ENCODE measurements at regions not wholly inside any gene's neighbourhood (a gene's known extent, or its start where the extent isn't known, plus 50 kb on each side); places are given as distances from the start of the nearest gene placed in this dataset.

DNA sequence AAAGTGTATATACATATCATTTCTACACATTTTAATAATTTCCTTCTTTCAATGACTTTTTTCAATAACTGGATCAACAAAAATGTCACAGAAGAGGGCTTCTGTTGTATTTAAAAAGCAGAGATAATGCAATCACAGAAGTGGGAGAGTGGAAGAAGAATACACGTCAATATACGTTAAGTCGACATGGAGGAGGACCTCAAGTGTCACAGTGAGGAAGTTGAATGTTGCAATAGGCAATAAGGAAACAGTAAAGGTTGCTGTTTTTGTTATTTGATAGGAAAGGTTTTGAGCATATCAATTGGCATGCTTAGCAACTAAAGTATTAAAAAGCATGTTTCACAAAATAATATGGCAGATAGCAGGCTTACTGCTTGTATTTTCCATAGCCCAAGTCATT lies 184.0 kb upstream of the NR4A3 start:
- Histone ChIP-seq H3K27ac (no peak overlapping the region), H3K79me2 (ENCODE audit: insufficient read depth, low read depth) (no peaks in the 10 kb centered on the region), H2AFZ (ENCODE audit: low read depth) (no peak overlapping the region), H4K20me1 (ENCODE audit: insufficient read depth) (no peaks in the 10 kb centered on the region), H3K36me3 (ENCODE audit: insufficient read depth) (no peaks in the 10 kb centered on the region), H3K4me3 (IDR thresholded peaks at IDR 0.05; ENCODE audit: insufficient read depth, low read depth, low read length) (no peak overlapping the region), H3K27me3 (ENCODE audit: insufficient read depth, low read depth) (no peaks in the 10 kb centered on the region), H3K9ac (no peak overlapping the region), H3K4me1 (ENCODE audit: low read depth, poor library complexity, severe bottlenecking) (no peaks in the 10 kb centered on the region), H3K4me2 (no peak overlapping the region)
- TF ChIP-seq, protein P1, sequence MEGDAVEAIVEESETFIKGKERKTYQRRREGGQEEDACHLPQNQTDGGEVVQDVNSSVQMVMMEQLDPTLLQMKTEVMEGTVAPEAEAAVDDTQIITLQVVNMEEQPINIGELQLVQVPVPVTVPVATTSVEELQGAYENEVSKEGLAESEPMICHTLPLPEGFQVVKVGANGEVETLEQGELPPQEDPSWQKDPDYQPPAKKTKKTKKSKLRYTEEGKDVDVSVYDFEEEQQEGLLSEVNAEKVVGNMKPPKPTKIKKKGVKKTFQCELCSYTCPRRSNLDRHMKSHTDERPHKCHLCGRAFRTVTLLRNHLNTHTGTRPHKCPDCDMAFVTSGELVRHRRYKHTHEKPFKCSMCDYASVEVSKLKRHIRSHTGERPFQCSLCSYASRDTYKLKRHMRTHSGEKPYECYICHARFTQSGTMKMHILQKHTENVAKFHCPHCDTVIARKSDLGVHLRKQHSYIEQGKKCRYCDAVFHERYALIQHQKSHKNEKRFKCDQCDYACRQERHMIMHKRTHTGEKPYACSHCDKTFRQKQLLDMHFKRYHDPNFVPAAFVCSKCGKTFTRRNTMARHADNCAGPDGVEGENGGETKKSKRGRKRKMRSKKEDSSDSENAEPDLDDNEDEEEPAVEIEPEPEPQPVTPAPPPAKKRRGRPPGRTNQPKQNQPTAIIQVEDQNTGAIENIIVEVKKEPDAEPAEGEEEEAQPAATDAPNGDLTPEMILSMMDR (conservative IDR thresholded peaks at IDR 0.05; ENCODE audit: low read depth, low read length) = no peak

DNA sequence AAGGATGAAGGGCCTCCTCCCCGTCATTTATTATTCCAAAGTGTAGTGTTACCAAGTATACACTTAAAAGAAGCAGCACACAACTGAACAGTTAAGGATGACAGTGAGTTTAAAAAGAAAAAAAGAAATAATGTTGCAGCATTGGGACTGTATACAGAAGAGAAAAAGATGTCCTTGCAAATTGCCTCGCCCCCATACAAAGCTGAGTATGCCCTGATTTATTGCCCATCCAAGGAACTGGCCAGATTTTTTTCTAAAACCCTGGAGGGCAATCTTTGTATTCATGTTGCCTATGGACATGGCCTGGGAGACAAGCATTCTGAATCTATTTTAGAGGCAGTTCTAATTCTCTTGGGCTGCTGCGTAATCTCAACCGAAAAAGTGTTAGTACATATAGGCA lies 182.7 kb upstream of the NR4A3 start:
- H3K79me2 ChIP-seq (ENCODE audit: insufficient read depth, low read depth) = no peaks in the 10 kb centered on the region
- no peaks in the 10 kb centered on the region for H4K20me1 ChIP-seq (ENCODE audit: insufficient read depth)
- H3K4me3 ChIP-seq (IDR thresholded peaks at IDR 0.05; ENCODE audit: insufficient read depth, low read depth, low read length) = no peak overlapping the region
- H2AFZ ChIP-seq (ENCODE audit: low read depth) = no peak overlapping the region
- no peak overlapping the region for H3K4me2 ChIP-seq
- no peaks in the 10 kb centered on the region for H3K27me3 ChIP-seq (ENCODE audit: insufficient read depth, low read depth)
- TF ChIP-seq, protein P1 (conservative IDR thresholded peaks at IDR 0.05; ENCODE audit: low read depth, low read length) = no peak
- H3K27ac ChIP-seq = no peak overlapping the region
- no peaks in the 10 kb centered on the region for H3K36me3 ChIP-seq (ENCODE audit: insufficient read depth)
- no peak overlapping the region for H3K9ac ChIP-seq
- no peaks in the 10 kb centered on the region for H3K4me1 ChIP-seq (ENCODE audit: low read depth, poor library complexity, severe bottlenecking)

DNA sequence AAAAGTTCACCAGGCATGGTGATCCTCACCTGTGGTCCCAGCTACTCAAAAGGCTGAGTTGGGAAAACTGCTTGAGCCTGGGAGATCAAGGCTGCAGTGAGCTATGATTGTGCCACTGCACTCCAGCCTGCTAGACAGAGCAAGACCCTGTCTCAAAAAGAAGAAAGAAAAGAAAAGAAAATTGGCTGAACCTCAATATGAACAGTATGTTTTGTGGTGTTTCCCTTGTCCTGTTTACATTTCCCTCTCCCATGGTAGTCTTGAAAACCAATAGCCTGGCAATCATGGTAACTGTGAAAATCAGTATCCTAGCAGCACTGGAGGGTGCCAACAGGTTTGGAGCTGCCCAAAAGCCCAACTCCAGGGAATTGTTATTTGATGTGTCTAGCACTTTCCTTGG lies 174.1 kb upstream of the NR4A3 start:
- H3K4me2 ChIP-seq = no peak overlapping the region
- H4K20me1 ChIP-seq (ENCODE audit: insufficient read depth) = no peaks in the 10 kb centered on the region
- H3K27ac ChIP-seq = no peak overlapping the region
- no peaks in the 10 kb centered on the region for H3K27me3 ChIP-seq (ENCODE audit: insufficient read depth, low read depth)
- no peak overlapping the region for H3K9ac ChIP-seq
- no peaks in the 10 kb centered on the region for H3K36me3 ChIP-seq (ENCODE audit: insufficient read depth)
- TF ChIP-seq, protein P1 (conservative IDR thresholded peaks at IDR 0.05; ENCODE audit: low read depth, low read length) = no peak
- H2AFZ ChIP-seq (ENCODE audit: low read depth) = no peak overlapping the region
- H3K4me3 ChIP-seq (IDR thresholded peaks at IDR 0.05; ENCODE audit: insufficient read depth, low read depth, low read length) = no peak overlapping the region
- H3K4me1 ChIP-seq (ENCODE audit: low read depth, poor library complexity, severe bottlenecking) = no peaks in the 10 kb centered on the region
- H3K79me2 ChIP-seq (ENCODE audit: insufficient read depth, low read depth) = no peaks in the 10 kb centered on the region

DNA sequence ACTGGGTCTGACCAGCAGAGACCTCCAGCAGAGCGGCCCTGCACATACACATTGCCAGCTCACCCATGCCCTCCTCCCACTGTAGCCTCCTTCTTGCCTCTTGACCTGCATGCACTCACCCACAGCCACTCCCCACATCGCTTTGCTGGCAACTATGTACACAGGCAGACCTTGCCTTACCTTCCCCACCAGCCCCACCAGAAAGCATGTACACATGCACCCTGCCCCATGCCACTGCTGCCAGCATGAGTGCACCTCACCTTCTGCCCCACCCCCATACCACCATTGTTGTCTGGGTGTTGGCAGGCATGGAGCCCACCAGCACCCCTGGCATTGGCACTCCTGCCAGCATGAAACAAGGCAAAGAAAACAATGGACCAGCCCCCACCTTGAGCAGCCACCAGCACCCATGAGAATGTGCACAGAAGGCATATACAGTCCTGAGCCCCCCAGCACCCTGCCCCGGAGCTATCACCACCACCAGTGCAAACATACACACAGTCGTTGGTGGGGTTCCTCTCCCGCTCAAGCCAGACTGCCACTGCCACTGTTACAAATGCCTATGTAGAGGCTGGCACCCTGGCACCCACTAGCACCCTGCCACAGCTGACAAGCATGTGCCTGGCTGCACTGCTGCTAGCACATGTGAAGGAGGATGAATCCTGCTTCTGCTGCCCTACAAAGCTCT lies 171.4 kb upstream of the NR4A3 start:
- H3K9ac ChIP-seq = no peak overlapping the region
- H3K4me3 ChIP-seq (IDR thresholded peaks at IDR 0.05; ENCODE audit: insufficient read depth, low read depth, low read length) = no peak overlapping the region
- H3K36me3 ChIP-seq (ENCODE audit: insufficient read depth) = no peaks in the 10 kb centered on the region; the same call in 1 of the 2 replicates
- no peaks in the 10 kb centered on the region for H3K4me1 ChIP-seq (ENCODE audit: low read depth, poor library complexity, severe bottlenecking)
- TF ChIP-seq, protein P1 (conservative IDR thresholded peaks at IDR 0.05; ENCODE audit: low read depth, low read length) = no peak
- no peak overlapping the region for H3K27ac ChIP-seq
- H3K79me2 ChIP-seq (ENCODE audit: insufficient read depth, low read depth) = no peaks in the 10 kb centered on the region
- no peak overlapping the region for H2AFZ ChIP-seq (ENCODE audit: low read depth)
- H3K27me3 ChIP-seq (ENCODE audit: insufficient read depth, low read depth) = no peaks in the 10 kb centered on the region
- H4K20me1 ChIP-seq (ENCODE audit: insufficient read depth) = no peaks in the 10 kb centered on the region
- H3K4me2 ChIP-seq = no peak overlapping the region
